ENCODE measurements at regions not wholly inside any gene's neighbourhood (a gene's known extent, or its start where the extent isn't known, plus 50 kb on each side); places are given as distances from the start of the nearest gene placed in this dataset.
"Not testable (repeated sequence)": the region's sequence is repeated elsewhere in the genome, so short reads cannot be mapped to it uniquely, and the experiment has no call there.

DNA sequence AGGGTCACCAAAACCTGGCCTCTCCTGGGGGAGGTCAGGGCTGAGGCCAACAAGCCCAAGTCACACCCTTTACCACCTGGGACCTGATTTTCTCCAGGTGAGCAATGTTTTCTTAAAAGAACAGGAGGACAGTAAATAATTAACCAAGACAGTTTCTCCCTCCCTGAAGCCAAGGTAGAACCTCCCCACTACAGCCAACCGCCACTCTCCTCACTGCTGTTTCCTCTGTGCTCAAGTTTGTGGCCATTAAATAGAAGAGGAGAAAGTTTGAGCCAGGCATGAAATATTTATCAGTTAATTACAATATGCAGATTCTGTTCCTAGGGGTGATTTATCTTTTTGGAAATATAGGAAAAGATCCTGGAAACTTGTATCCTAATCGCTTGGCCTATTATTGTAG, 150.6 kb upstream of the ANKRD20A1 start:
- not testable (repeated sequence) for H3K4me1 Mint-ChIP-seq (ENCODE audit: unreplicated experiment); H3K4me3 Mint-ChIP-seq (ENCODE audit: unreplicated experiment); H3K36me3 Mint-ChIP-seq (ENCODE audit: low read depth, unreplicated experiment); H3K27ac Mint-ChIP-seq (ENCODE audit: unreplicated experiment); H3K27me3 Mint-ChIP-seq (ENCODE audit: unreplicated experiment); DNase-seq (ENCODE audit: low spot score); H3K9me3 Mint-ChIP-seq (ENCODE audit: unreplicated experiment)

DNA sequence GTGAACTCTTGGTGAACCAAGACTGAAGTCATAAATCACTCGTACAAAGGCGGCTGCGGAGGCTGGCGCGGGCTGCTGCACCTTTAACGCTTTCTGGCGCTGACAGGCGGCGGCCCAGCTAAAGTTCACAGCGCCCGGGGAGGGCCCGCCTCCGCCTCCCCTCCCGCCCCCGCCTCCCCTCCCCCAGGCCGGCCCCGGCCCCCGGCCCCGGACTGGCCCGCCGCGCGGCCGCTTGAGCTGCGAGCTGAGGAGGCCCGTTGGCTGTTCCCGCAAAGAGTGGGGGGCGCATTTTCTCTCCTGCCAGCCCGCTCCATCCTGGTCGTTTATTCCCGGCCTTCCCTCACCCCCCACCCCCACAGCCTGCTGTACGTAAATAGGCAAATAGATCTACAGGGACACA, 147.3 kb upstream of the ANKRD20A1 start:
- peak; percentile 5 for DNase-seq (ENCODE audit: low spot score)
- not testable (repeated sequence) for H3K4me1 Mint-ChIP-seq (ENCODE audit: unreplicated experiment); H3K4me3 Mint-ChIP-seq (ENCODE audit: unreplicated experiment); H3K36me3 Mint-ChIP-seq (ENCODE audit: low read depth, unreplicated experiment); H3K9me3 Mint-ChIP-seq (ENCODE audit: unreplicated experiment); H3K27ac Mint-ChIP-seq (ENCODE audit: unreplicated experiment); H3K27me3 Mint-ChIP-seq (ENCODE audit: unreplicated experiment)

DNA sequence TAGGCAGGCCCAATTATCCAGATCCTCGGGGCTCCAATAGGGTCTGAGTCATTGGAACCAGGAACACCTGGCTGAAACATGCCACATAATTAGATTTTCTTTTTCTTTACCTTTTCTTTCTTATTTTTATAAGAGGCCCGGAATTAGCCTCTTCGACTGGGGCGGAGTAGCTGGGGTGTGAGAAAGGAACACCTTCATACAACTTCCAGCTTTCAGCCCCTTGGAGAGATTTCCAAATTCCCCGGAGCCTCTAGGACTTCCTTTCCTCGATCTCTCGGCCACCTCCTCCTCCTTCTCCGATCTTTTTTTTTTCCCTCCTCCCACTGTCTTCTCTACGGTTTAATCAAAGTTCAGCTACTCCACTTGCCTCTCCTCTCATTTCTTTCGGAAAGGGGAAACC, 146.8 kb upstream of the ANKRD20A1 start:
- not testable (repeated sequence) for H3K4me1 Mint-ChIP-seq (ENCODE audit: unreplicated experiment); H3K27ac Mint-ChIP-seq (ENCODE audit: unreplicated experiment); H3K4me3 Mint-ChIP-seq (ENCODE audit: unreplicated experiment); H3K27me3 Mint-ChIP-seq (ENCODE audit: unreplicated experiment); H3K9me3 Mint-ChIP-seq (ENCODE audit: unreplicated experiment); H3K36me3 Mint-ChIP-seq (ENCODE audit: low read depth, unreplicated experiment)
- peak; percentile 0 for DNase-seq (ENCODE audit: low spot score)

DNA sequence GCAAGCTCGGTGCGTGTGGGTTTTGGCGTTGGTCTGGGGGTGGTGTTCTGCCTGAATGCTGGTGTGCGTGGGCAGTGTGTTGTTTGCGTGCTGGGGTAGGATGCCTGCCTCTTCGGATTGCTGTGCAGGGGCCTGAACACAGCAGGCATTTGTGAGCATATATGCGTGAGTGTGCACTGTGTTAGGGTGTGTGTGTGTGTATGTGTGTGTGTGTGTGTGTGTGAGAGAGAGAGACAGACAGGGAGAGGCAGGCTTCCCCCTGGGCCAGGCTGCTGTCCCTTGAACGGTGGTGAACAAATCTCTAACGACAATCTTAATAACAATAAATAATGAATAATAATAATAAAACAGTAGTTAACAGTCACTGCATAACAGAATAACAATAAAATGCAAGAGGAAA, 145.8 kb upstream of the ANKRD20A1 start:
- H3K4me1 Mint-ChIP-seq (ENCODE audit: unreplicated experiment); H3K4me3 Mint-ChIP-seq (ENCODE audit: unreplicated experiment); H3K9me3 Mint-ChIP-seq (ENCODE audit: unreplicated experiment); H3K27me3 Mint-ChIP-seq (ENCODE audit: unreplicated experiment); H3K36me3 Mint-ChIP-seq (ENCODE audit: low read depth, unreplicated experiment); H3K27ac Mint-ChIP-seq (ENCODE audit: unreplicated experiment): not testable (repeated sequence)
- peak; percentile 2 for DNase-seq (ENCODE audit: low spot score)

DNA sequence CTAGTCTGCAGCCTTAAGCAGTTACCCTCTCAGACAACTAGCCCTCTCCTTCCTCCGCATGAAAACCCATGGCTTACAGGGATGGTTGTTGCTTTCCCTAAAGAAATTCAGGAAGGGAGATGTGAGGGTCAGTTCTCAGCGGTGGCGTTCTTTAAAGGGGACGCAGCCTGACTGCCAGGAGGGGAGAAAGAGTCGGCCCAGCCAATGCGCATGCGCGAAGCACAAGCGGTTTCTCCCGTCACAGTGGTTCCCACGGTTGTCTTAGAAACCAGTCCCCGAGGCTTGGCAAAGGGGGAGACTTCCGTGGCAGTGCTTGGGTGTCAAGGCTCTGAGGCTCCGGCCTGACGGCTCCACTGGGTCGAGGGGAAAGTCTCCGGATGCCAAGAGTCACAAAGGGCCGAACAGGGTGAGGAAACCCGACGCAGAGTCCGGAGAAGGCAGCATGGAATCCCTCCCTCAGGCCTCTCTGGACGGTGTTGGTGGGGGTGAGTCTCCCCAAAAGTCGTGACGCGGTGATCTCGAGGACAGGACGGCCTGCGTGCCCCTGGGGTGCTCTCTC, 140.8 kb upstream of the ANKRD20A1 start:
- not testable (repeated sequence) for DNase-seq (ENCODE audit: low spot score); H3K9me3 Mint-ChIP-seq (ENCODE audit: unreplicated experiment); H3K4me3 Mint-ChIP-seq (ENCODE audit: unreplicated experiment)

DNA sequence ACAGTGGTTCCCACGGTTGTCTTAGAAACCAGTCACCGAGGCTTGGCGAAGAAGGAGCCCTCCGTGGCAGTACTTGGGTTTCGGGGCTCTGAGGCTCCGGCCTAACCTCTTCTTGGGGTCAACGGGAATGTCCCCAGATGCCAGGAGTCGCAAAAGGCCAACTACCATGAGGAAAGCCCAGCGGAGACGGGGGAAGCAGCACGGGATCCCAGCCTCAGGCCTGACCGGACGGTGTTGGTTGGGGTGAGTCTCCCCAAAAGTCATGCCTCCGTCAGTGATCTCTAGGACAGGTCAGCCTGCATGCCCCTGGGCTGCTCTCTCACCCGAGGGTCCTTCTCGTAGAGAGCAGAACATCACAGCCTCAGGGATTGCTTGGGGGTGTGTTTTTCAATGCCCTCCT, 138.2 kb upstream of the ANKRD20A1 start:
- H3K9me3 Mint-ChIP-seq (ENCODE audit: unreplicated experiment) = not testable (repeated sequence)

More for the DNA sequence above, 140.8 kb upstream of the ANKRD20A1 start:
- H3K27ac Mint-ChIP-seq (ENCODE audit: unreplicated experiment); H3K36me3 Mint-ChIP-seq (ENCODE audit: low read depth, unreplicated experiment); H3K4me1 Mint-ChIP-seq (ENCODE audit: unreplicated experiment); H3K27me3 Mint-ChIP-seq (ENCODE audit: unreplicated experiment): not testable (repeated sequence)

DNA sequence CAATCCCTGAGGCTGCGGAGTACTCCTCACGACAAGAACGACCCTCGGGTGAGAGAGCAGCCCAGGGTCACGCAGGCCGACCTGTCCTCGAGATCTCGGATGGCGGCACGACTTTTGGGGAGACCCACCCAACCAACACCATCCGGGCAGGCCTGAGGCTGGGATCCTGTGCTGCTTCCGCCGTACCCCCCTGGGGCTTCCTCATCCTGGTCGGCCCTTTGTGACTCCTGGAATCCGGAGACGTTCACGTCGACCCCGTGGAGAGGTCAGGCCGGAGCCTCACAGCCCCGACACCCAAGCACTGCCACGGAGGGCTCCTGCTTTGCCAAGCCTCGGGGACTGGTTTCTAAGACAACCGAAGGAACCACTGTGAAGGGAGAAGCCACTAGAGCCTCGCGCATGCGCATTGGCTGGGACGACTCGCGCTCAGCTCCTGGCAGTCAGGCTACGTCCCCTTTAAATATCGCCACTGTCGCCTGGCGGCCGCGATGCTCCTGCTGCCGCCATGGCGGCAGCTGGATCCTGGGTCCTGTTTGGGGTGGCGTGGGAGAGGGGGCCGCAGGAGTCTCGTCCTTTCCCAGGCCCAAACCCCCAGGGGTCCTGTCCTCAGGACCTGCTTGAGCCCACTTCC, 136.2 kb upstream of the ANKRD20A1 start:
- H3K27me3 Mint-ChIP-seq (ENCODE audit: unreplicated experiment); DNase-seq (ENCODE audit: low spot score); H3K4me1 Mint-ChIP-seq (ENCODE audit: unreplicated experiment); H3K9me3 Mint-ChIP-seq (ENCODE audit: unreplicated experiment); H3K27ac Mint-ChIP-seq (ENCODE audit: unreplicated experiment); H3K4me3 Mint-ChIP-seq (ENCODE audit: unreplicated experiment); H3K36me3 Mint-ChIP-seq (ENCODE audit: low read depth, unreplicated experiment): not testable (repeated sequence)

More for the DNA sequence above, 138.2 kb upstream of the ANKRD20A1 start:
- not testable (repeated sequence) for H3K36me3 Mint-ChIP-seq (ENCODE audit: low read depth, unreplicated experiment); H3K4me3 Mint-ChIP-seq (ENCODE audit: unreplicated experiment); H3K27ac Mint-ChIP-seq (ENCODE audit: unreplicated experiment); H3K4me1 Mint-ChIP-seq (ENCODE audit: unreplicated experiment); DNase-seq (ENCODE audit: low spot score); H3K27me3 Mint-ChIP-seq (ENCODE audit: unreplicated experiment)

DNA sequence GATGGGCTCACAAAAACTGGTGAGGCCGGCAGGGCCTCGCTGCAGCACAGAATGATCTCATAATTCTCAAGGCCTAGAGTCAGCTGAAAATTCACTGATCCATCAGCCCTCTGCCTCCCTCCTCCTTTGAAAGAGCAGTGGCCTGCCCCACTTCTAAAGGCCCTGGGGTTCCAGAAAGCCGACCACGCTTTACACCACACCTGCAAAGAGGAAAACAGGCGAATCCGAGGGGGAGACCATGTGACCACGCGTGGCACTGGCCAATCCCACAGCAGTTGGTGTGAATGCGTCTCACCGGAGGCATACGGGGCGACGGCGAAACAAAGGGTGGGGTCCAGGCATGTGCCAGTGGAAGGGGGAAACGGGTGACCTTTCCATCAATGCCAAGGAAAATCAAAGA, 135.5 kb upstream of the ANKRD20A1 start:
- H3K27me3 Mint-ChIP-seq (ENCODE audit: unreplicated experiment); H3K9me3 Mint-ChIP-seq (ENCODE audit: unreplicated experiment); H3K4me1 Mint-ChIP-seq (ENCODE audit: unreplicated experiment); H3K27ac Mint-ChIP-seq (ENCODE audit: unreplicated experiment); H3K36me3 Mint-ChIP-seq (ENCODE audit: low read depth, unreplicated experiment); H3K4me3 Mint-ChIP-seq (ENCODE audit: unreplicated experiment): not testable (repeated sequence)
- DNase-seq (ENCODE audit: low spot score) = peak; percentile 3

DNA sequence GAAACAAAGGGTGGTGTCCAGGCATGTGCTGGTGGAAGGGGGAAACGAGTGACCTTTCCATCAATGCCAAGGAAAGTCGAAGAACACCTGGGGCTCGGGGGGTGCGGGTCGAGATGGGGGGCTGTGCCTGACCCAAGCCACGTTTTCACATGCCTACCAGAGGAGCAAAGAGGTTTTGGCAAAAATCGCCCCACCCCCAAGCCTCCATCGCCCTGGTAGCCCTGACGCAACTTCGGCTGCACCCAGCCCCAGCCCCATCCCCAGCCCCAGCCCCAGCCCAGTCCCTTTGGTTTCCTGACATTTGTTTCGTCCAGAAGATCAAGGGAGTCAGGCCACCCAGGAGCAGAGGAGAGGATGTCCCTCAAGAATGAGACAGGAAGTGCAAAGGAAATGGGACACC, 133.8 kb upstream of the ANKRD20A1 start:
- not testable (repeated sequence) for H3K27me3 Mint-ChIP-seq (ENCODE audit: unreplicated experiment); H3K4me3 Mint-ChIP-seq (ENCODE audit: unreplicated experiment); H3K36me3 Mint-ChIP-seq (ENCODE audit: low read depth, unreplicated experiment); H3K4me1 Mint-ChIP-seq (ENCODE audit: unreplicated experiment); H3K9me3 Mint-ChIP-seq (ENCODE audit: unreplicated experiment); H3K27ac Mint-ChIP-seq (ENCODE audit: unreplicated experiment)
- peak; percentile 23 for DNase-seq (ENCODE audit: low spot score)

DNA sequence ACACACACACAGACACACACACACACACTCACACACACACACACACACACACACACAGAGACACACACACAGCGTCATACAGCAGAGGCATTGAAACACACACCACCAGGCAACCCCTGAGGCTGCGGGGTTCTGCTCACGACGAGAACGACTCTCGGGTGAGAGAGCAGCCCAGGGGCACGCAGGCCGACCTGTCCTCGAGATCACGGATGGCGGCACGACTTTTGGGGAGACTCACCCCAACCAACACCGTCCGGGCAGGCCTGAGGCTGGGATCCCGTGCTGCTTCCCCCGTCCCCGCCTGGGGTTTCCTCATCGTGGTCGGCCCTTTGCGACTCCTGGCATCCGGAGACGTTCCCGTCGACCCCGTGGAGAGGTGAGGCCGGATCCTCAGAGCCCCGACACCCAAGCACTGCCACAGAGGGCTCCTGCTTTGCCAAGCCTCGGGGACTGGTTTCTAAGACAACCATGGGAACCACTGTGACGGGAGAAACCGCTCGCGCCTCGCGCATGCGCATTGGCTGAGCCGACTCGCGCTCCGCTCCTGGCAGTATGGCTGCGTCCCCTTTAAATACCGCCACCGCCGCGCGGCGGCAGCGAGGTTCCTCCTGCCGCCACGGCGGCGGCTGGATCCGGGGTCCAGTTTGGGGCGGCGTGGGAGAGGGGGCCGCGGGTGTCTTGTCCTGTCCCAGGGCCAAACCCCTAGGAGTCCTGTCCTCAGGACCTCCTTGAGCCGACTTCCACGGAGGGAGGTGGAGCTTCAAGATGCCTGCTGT, 132.3 kb upstream of the ANKRD20A1 start:
- not testable (repeated sequence) for H3K9me3 Mint-ChIP-seq (ENCODE audit: unreplicated experiment); H3K27me3 Mint-ChIP-seq (ENCODE audit: unreplicated experiment); H3K4me1 Mint-ChIP-seq (ENCODE audit: unreplicated experiment); H3K36me3 Mint-ChIP-seq (ENCODE audit: low read depth, unreplicated experiment)
- DNase-seq (ENCODE audit: low spot score) = peak; percentile 8
- Mint-ChIP-seq H3K4me3 (ENCODE audit: unreplicated experiment) (peak overlapping the region; percentile 87), H3K27ac (ENCODE audit: unreplicated experiment) (peak overlapping the region; percentile 72)

DNA sequence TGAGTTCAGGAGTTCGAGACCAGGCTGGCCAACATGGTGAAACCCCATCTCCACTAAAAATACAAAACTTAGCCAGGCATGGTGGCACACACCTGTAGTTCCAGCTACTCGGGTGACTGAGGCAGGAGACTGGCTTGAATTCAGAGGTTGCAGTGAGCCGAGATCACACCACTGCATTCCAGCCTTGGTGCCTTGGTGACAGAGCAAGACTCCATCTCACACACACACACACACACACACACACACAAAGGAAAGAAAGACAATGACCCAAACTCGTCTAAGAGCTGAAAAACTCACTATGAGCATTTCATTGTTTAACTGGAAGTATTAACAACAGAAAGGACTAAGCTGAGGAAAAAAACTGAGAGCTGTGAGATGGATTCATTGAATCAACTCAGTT, 95.6 kb upstream of the ANKRD20A1 start:
- not testable (repeated sequence) for H3K4me1 Mint-ChIP-seq (ENCODE audit: unreplicated experiment); H3K9me3 Mint-ChIP-seq (ENCODE audit: unreplicated experiment); DNase-seq (ENCODE audit: low spot score)

DNA sequence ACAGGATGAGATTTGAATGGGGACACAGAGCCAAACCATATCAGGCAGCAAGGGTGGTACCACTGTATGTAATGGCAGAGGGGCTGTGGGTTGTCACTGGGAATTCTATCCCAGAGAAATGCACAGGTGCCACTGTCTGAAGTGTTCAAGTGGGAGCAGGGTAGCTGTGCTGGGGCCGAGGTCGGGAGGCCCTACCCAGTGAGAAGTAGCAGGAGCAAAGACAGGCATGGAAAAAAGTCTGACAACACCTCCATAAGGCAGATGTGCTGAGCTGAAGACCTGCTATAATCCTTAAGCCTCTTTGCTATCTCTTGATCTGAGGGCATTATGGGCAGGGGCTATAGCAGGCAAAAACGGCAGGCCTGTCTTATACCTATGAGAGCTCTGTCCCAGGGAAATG, 86.9 kb upstream of the ANKRD20A1 start:
- not testable (repeated sequence) for H3K9me3 Mint-ChIP-seq (ENCODE audit: unreplicated experiment); H3K36me3 Mint-ChIP-seq (ENCODE audit: low read depth, unreplicated experiment); DNase-seq (ENCODE audit: low spot score); H3K27me3 Mint-ChIP-seq (ENCODE audit: unreplicated experiment); H3K27ac Mint-ChIP-seq (ENCODE audit: unreplicated experiment); H3K4me1 Mint-ChIP-seq (ENCODE audit: unreplicated experiment); H3K4me3 Mint-ChIP-seq (ENCODE audit: unreplicated experiment)

More for the DNA sequence above, 95.6 kb upstream of the ANKRD20A1 start:
- H3K27me3 Mint-ChIP-seq (ENCODE audit: unreplicated experiment); H3K4me3 Mint-ChIP-seq (ENCODE audit: unreplicated experiment); H3K36me3 Mint-ChIP-seq (ENCODE audit: low read depth, unreplicated experiment); H3K27ac Mint-ChIP-seq (ENCODE audit: unreplicated experiment): not testable (repeated sequence)

Data from endothelial cell (in vitro differentiated cells).